Tibial nerve (tissue), 4 donors: ENCODE measurements at regions not wholly inside any gene's neighbourhood (a gene's known extent, or its start where the extent isn't known, plus 50 kb on each side); places are given as distances from the start of the nearest gene placed in this dataset.

ENCODE experiments used
- CTCF ChIP-seq, 5 experiments: fragments of 200-600 bp in 3 of 5; fragments of 450-650 bp in 2 of 5; sonication (generic) in 3 of 5; IDR thresholded peaks; one replicate each; pipeline ENCODE4 v1.5.1; 2016 to 2019; ENCODE audit warnings: antibody characterized with exemption in 5 of 5, mild to moderate bottlenecking in 3 of 5, moderate library complexity in 2 of 5
- EP300 ChIP-seq, 2 donors: sonication (generic); formaldehyde crosslinking; IDR thresholded peaks; one replicate each; pipeline ENCODE4 v1.6.1; 2017; ENCODE audit warnings: antibody characterized with exemption in 2 of 2, mild to moderate bottlenecking in 1 of 2
- POLR2A ChIP-seq, 2 donors: fragments of 450-650 bp; IDR thresholded peaks; one replicate each; pipeline ENCODE4 v1.6.1; 2017; ENCODE audit warnings: antibody characterized with exemption in 2 of 2, mild to moderate bottlenecking in 2 of 2, moderate library complexity in 2 of 2

GRCh38 chr2:240294514-240294913, 140.9 kb upstream of the GPC1 start:
- TF ChIP-seq CTCF (IDR thresholded peaks at IDR 0.05) (no peak), POLR2A (IDR thresholded peaks at IDR 0.05) (no peak), EP300 (IDR thresholded peaks at IDR 0.05) (no peak)
